ENCODE measurements at regions not wholly inside any gene's neighbourhood (a gene's known extent, or its start where the extent isn't known, plus 50 kb on each side); places are given as distances from the start of the nearest gene placed in this dataset.

DNA sequence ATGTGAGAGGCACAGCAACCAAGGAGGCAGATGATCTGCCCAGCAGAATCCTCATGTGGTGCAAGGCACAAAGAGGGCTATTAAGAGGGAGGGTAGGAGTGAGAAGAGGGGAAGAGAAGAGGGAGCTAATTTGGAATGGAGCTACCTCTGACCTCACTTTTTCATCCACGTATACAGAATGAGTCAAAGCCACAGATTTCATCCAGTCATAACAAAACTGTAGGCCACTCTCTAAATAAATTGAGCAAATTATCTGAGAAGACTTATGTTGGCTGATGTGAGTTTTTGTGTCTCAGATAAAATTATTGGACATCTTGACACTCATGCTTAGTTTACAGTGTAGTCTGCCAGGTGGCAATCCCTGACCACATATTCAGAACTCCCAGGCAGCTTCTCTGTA, 325.6 kb downstream of the TTLL7 start:
- no peaks in the 10 kb centered on the region for H3K4me1 Mint-ChIP-seq
- DNase-seq (ENCODE audit: low spot score in 2 of 2, unreplicated experiment in 2 of 2), result no peak
- H3K27ac Mint-ChIP-seq, result no peak overlapping the region
- H3K27me3 Mint-ChIP-seq (ENCODE audit: low read depth), result no peaks in the 10 kb centered on the region
- no peak overlapping the region for H3K4me3 Mint-ChIP-seq
- no peaks in the 10 kb centered on the region for H3K36me3 Mint-ChIP-seq
- H3K9me3 Mint-ChIP-seq, result peaks cover 19% of the 10 kb centered on the region
- no peak for TF ChIP-seq CTCF (IDR thresholded peaks at IDR 0.05; ENCODE audit: unreplicated experiment)

DNA sequence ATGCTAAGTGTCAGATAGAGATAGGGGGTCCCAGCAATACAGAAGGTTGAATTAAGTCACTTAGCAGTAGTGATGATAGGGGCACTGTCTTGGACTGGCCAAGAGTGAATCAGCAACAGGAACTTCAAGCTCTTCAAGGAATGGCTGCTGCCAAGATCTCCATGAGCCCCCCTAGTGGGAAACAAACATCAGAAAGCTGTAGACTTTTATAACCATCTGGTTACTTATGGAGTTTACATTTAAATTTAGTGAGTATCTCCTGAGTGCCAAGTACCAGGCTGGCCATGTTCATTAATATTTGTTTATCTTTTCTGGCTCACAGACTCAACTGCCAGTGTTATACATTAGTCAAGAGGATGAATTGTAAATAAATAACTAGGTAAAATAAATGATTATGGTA, 327.3 kb downstream of the TTLL7 start:
- no peak overlapping the region for H3K27ac Mint-ChIP-seq
- H3K4me1 Mint-ChIP-seq, result no peaks in the 10 kb centered on the region
- no peak for DNase-seq (ENCODE audit: low spot score in 2 of 2, unreplicated experiment in 2 of 2)
- no peak overlapping the region for H3K4me3 Mint-ChIP-seq
- H3K27me3 Mint-ChIP-seq (ENCODE audit: low read depth), result no peaks in the 10 kb centered on the region
- TF ChIP-seq CTCF (IDR thresholded peaks at IDR 0.05; ENCODE audit: unreplicated experiment), result no peak
- H3K36me3 Mint-ChIP-seq, result no peaks in the 10 kb centered on the region
- peaks cover 19% of the 10 kb centered on the region for H3K9me3 Mint-ChIP-seq

DNA sequence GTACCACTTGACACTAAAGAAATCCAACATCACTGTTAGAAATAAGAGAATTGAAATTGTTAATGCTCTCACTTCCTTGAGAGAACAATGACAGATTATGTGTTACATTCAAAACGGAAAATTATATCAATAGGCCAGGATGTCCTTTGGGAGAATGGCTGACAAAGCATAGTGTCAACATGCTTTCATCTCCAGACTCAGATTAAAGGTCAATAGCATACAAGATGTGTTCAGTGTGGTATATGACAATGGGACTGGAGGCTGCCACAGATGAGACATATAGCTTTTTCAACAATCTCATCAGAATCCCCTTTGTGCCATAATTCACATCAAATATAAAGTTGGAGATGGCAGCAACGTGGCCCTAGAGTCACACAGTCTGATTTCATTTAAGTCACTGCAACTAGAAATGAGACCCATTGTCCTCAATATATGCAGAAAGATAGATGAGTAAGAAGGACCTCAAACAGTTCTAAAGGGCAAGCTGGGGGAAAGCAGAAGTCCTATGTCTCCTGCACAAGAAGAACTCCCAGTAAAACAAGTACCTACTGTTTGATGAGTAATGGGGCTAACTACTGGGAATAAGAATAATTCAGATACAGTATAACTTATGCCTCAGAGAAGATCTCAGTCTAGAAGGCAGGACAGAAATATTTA, 327.9 kb downstream of the TTLL7 start:
- TF ChIP-seq CTCF (IDR thresholded peaks at IDR 0.05; ENCODE audit: unreplicated experiment), result no peak
- DNase-seq (ENCODE audit: low spot score in 2 of 2, unreplicated experiment in 2 of 2), result no peak
- Mint-ChIP-seq H3K9me3 (peaks cover 19% of the 10 kb centered on the region), H3K36me3 (no peaks in the 10 kb centered on the region), H3K4me3 (no peak overlapping the region), H3K27ac (no peak overlapping the region), H3K4me1 (no peaks in the 10 kb centered on the region), H3K27me3 (ENCODE audit: low read depth) (no peaks in the 10 kb centered on the region)

DNA sequence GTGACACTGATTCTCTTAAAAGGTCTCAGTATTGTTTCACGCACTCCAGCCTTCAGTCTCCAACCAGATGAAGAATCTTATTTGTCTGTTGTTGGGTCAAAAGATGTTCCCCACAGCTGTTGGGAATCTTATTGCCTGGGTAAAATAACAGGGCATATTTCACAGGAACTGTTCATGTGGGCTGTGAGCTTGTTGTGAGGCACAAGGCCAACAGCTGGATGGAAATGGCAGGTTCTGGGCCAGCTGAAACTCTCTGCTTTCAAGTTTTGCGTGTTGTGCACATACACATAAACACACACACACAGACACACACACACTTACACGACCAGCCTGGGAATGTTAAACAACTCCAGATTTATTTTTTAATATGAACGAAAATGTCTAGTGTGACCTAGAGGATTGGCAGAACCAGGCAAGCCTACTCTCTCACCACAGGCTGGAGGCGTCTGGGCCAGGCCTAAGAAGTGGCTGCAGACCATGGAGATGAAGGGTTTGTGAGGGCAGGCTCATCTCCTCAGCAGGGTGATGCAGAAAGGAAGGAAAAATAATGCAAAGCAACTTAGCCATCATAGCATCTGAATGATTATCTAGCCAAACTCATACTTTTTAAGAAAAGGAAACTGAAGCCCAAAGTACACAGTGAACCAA, 357.0 kb downstream of the TTLL7 start:
- no peak for DNase-seq (ENCODE audit: low spot score in 2 of 2, unreplicated experiment in 2 of 2)
- Mint-ChIP-seq H3K27me3 (ENCODE audit: low read depth) (no peaks in the 10 kb centered on the region), H3K9me3 (peaks cover 11% of the 10 kb centered on the region), H3K4me3 (no peak overlapping the region), H3K36me3 (no peaks in the 10 kb centered on the region), H3K4me1 (peaks cover 23% of the 10 kb centered on the region), H3K27ac (peak overlapping the region; percentile 56)
- TF ChIP-seq CTCF (IDR thresholded peaks at IDR 0.05; ENCODE audit: unreplicated experiment), result no peak

DNA sequence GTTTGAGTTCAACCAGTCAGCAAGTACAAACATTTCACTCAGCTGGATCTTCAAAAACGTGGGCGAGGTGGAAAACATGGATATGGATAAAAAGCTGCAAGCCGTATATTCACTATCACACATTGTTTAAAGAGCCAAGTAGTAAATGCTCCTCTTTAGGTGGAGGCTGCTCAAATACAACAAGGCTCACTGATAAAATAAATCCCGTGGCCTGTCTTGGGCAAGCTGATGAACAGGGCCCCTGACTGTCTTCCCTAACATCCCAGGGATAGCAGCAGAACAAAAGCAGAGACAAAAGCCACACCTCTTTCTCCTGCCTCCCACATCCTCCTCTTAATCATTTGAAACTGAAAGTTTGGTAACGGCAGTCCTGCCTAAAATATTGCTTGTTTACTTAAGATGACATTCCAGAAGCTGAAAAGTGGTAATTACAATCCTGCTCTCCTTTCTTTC, 357.7 kb downstream of the TTLL7 start:
- TF ChIP-seq CTCF (IDR thresholded peaks at IDR 0.05; ENCODE audit: unreplicated experiment), result no peak
- no peak for DNase-seq (ENCODE audit: low spot score in 2 of 2, unreplicated experiment in 2 of 2)
- peak overlapping the region; percentile 11 for H3K27ac Mint-ChIP-seq

More for the DNA sequence above, 357.7 kb downstream of the TTLL7 start:
- Mint-ChIP-seq H3K27me3 (ENCODE audit: low read depth) (no peaks in the 10 kb centered on the region), H3K9me3 (peaks cover 6% of the 10 kb centered on the region), H3K36me3 (no peaks in the 10 kb centered on the region), H3K4me1 (peaks cover 23% of the 10 kb centered on the region), H3K4me3 (peak overlapping the region; percentile 31)
